ENCODE measurements at regions not wholly inside any gene's neighbourhood (a gene's known extent, or its start where the extent isn't known, plus 50 kb on each side); places are given as distances from the start of the nearest gene placed in this dataset.

GRCh38 chr14:86940106-86940505, 1052.9 kb downstream of the GALC start:
- Histone ChIP-seq H3K27ac (ENCODE audit: insufficient read depth, low read depth, low read length) (no peak overlapping the region), H4K20me1 (replicated peaks; ENCODE audit: control insufficient read depth, extremely low read depth, insufficient read depth, low read length) (no peaks in the 10 kb centered on the region), H3K4me1 (ENCODE audit: control insufficient read depth, extremely low read depth, insufficient read depth, low read length) (no peaks in the 10 kb centered on the region), H3K36me3 (ENCODE audit: control insufficient read depth in 2 of 2, extremely low read depth in 1 of 2, insufficient read depth in 2 of 2, low read length in 2 of 2) (no peaks in the 10 kb centered on the region), H3K9me3 (replicated peaks; ENCODE audit: control insufficient read depth, insufficient read depth, low read length) (peaks cover 7% of the 10 kb centered on the region), H3K9ac (replicated peaks; ENCODE audit: extremely low read depth, insufficient read depth, low read length) (no peak overlapping the region), H3K4me2 (ENCODE audit: insufficient read depth, low read length) (no peak overlapping the region), H3K79me2 (ENCODE audit: control insufficient read depth, insufficient read depth, low read length) (no peaks in the 10 kb centered on the region), H2AFZ (ENCODE audit: low read depth, low read length) (no peak overlapping the region), H3K9me1 (replicated peaks; ENCODE audit: control insufficient read depth, extremely low read depth, insufficient read depth, low read length) (no peaks in the 10 kb centered on the region), H3K27me3 (ENCODE audit: control insufficient read depth in 2 of 2, insufficient read depth in 2 of 2, low read length in 2 of 2) (no peaks in the 10 kb centered on the region), H3K4me3 (replicated peaks in 1 of 3; ENCODE audit: insufficient read depth in 1 of 3, low read depth in 1 of 3, low read length in 3 of 3) (no peak overlapping the region)
- DNase-seq (ENCODE audit: low read depth, low spot score) (no peak), FAIRE-seq (no peak)
- CTCF ChIA-PET: no interaction called here
- dilution Hi-C loops (cut with MboI; ENCODE audit: extremely low pct_ligation_motif_present, low sequenced_read_pairs) (no loop called here), intact Hi-C loops (cut with micrococcal nuclease) (no loop called here)
- TF ChIP-seq GATA2 (IDR thresholded peaks at IDR 0.05; ENCODE audit: insufficient read depth, insufficient read length, low read depth, low read length) (no peak), FOS (IDR thresholded peaks at IDR 0.05; ENCODE audit: borderline replicate concordance, insufficient read depth, low read length) (no peak), EZH2 (IDR thresholded peaks at IDR 0.05; ENCODE audit: borderline replicate concordance, low read depth, low read length, severe bottlenecking) (no peak), CTCF (IDR thresholded peaks at IDR 0.05; ENCODE audit: extremely low read depth in 1 of 2, insufficient read depth in 1 of 2, low read depth in 1 of 2, low read length in 2 of 2) (no peak), JUN (IDR thresholded peaks at IDR 0.05; ENCODE audit: borderline replicate concordance, insufficient read depth, insufficient read length, low read depth) (no peak), POLR2A (IDR thresholded peaks at IDR 0.05; ENCODE audit: low read depth, low read length) (no peak)
- no TSS peak for BruUV-seq (replicated peaks)
- POLR2A ChIA-PET: no interaction called here

- POLR2A ChIA-PET: no interaction called here
These were observed 1054.7 kb downstream of the GALC start for GRCh38 chr14:86938320-86938719.

More at GRCh38 chr14:86938320-86938719, 1054.7 kb downstream of the GALC start:
- Histone ChIP-seq H2AFZ (ENCODE audit: low read depth, low read length) (no peak overlapping the region), H3K4me1 (ENCODE audit: control insufficient read depth, extremely low read depth, insufficient read depth, low read length) (no peaks in the 10 kb centered on the region), H3K9me1 (replicated peaks; ENCODE audit: control insufficient read depth, extremely low read depth, insufficient read depth, low read length) (no peaks in the 10 kb centered on the region), H4K20me1 (replicated peaks; ENCODE audit: control insufficient read depth, extremely low read depth, insufficient read depth, low read length) (no peaks in the 10 kb centered on the region), H3K4me2 (ENCODE audit: insufficient read depth, low read length) (no peak overlapping the region), H3K27me3 (ENCODE audit: control insufficient read depth in 2 of 2, insufficient read depth in 2 of 2, low read length in 2 of 2) (no peaks in the 10 kb centered on the region), H3K9ac (replicated peaks; ENCODE audit: extremely low read depth, insufficient read depth, low read length) (no peak overlapping the region), H3K9me3 (replicated peaks; ENCODE audit: control insufficient read depth, insufficient read depth, low read length) (peaks cover 7% of the 10 kb centered on the region), H3K4me3 (replicated peaks in 1 of 3; ENCODE audit: insufficient read depth in 1 of 3, low read depth in 1 of 3, low read length in 3 of 3) (no peak overlapping the region), H3K79me2 (ENCODE audit: control insufficient read depth, insufficient read depth, low read length) (no peaks in the 10 kb centered on the region), H3K36me3 (ENCODE audit: control insufficient read depth in 2 of 2, extremely low read depth in 1 of 2, insufficient read depth in 2 of 2, low read length in 2 of 2) (no peaks in the 10 kb centered on the region), H3K27ac (ENCODE audit: insufficient read depth, low read depth, low read length) (no peak overlapping the region)
- no peak for TF ChIP-seq FOS (IDR thresholded peaks at IDR 0.05; ENCODE audit: borderline replicate concordance, insufficient read depth, low read length)
- TF ChIP-seq POLR2AphosphoS5 (IDR thresholded peaks at IDR 0.05; ENCODE audit: insufficient read depth, low read depth, low read length): no peak
- no peak for TF ChIP-seq MAX (IDR thresholded peaks at IDR 0.05; ENCODE audit: insufficient read depth, insufficient read length)
- TF ChIP-seq GATA2 (IDR thresholded peaks at IDR 0.05; ENCODE audit: insufficient read depth, insufficient read length, low read depth, low read length): no peak
- TF ChIP-seq CTCF (IDR thresholded peaks at IDR 0.05; ENCODE audit: extremely low read depth in 1 of 2, insufficient read depth in 1 of 2, low read depth in 1 of 2, low read length in 2 of 2): no peak
- no peak for TF ChIP-seq JUN (IDR thresholded peaks at IDR 0.05; ENCODE audit: borderline replicate concordance, insufficient read depth, insufficient read length, low read depth)
- no peak for TF ChIP-seq MYC (IDR thresholded peaks at IDR 0.05; ENCODE audit: low read depth, low read length)
- no peak for TF ChIP-seq POLR2A (IDR thresholded peaks at IDR 0.05; ENCODE audit: low read depth, low read length)
- TF ChIP-seq EZH2 (IDR thresholded peaks at IDR 0.05; ENCODE audit: borderline replicate concordance, low read depth, low read length, severe bottlenecking): no peak
- no TSS peak for BruUV-seq (replicated peaks)
- DNase-seq (ENCODE audit: low read depth, low spot score) (no peak), FAIRE-seq (no peak)
- dilution Hi-C loops (cut with MboI; ENCODE audit: extremely low pct_ligation_motif_present, low sequenced_read_pairs) (no loop called here), intact Hi-C loops (cut with micrococcal nuclease) (no loop called here)
- CTCF ChIA-PET: no interaction called here
